Upper lobe of left lung (tissue), 4 donors: ENCODE measurements at regions not wholly inside any gene's neighbourhood (a gene's known extent, or its start where the extent isn't known, plus 50 kb on each side); places are given as distances from the start of the nearest gene placed in this dataset.

ENCODE experiments used
- CTCF ChIP-seq, 6 experiments: fragments of 450-650 bp in 4 of 6; fragments of 200-600 bp in 2 of 6; sonication (generic) in 2 of 6; IDR thresholded peaks; one replicate each; pipeline ENCODE4 v1.5.1; 2016 to 2019; ENCODE audit warnings: antibody characterized with exemption in 6 of 6
- EP300 ChIP-seq, 4 donors: sonication (generic); formaldehyde crosslinking; IDR thresholded peaks; one replicate each; pipeline ENCODE4 v1.5.1; 2017; ENCODE audit warnings: antibody characterized with exemption in 4 of 4, control low read depth in 2 of 4
- POLR2A ChIP-seq, 4 donors: fragments of 450-650 bp; IDR thresholded peaks; one replicate each; pipeline ENCODE4 v1.5.1; 2016 to 2017; ENCODE audit warnings: antibody characterized with exemption in 4 of 4, mild to moderate bottlenecking in 2 of 4
- POLR2AphosphoS5 ChIP-seq, 2 donors: sonication (generic); formaldehyde crosslinking; IDR thresholded peaks; one replicate each; pipeline ENCODE4 v1.5.1; 2017; ENCODE audit warnings: antibody characterized with exemption in 2 of 2

- TF ChIP-seq CTCF (IDR thresholded peaks at IDR 0.05) (no peak), POLR2AphosphoS5 (IDR thresholded peaks at IDR 0.05) (no peak), POLR2A (IDR thresholded peaks at IDR 0.05) (no peak), EP300 (IDR thresholded peaks at IDR 0.05) (no peak)
Observed at GRCh38 chr11:69385832-69386427, 92.0 kb downstream of the MYEOV start.
